ENCODE measurements at regions not wholly inside any gene's neighbourhood (a gene's known extent, or its start where the extent isn't known, plus 50 kb on each side); places are given as distances from the start of the nearest gene placed in this dataset.
"Not testable (repeated sequence)": the region's sequence is repeated elsewhere in the genome, so short reads cannot be mapped to it uniquely, and the experiment has no call there.

GRCh38 chr6:101116337-101116736 is 235.2 kb upstream of the ASCC3 start:
- DNase-seq: no peak

DNA sequence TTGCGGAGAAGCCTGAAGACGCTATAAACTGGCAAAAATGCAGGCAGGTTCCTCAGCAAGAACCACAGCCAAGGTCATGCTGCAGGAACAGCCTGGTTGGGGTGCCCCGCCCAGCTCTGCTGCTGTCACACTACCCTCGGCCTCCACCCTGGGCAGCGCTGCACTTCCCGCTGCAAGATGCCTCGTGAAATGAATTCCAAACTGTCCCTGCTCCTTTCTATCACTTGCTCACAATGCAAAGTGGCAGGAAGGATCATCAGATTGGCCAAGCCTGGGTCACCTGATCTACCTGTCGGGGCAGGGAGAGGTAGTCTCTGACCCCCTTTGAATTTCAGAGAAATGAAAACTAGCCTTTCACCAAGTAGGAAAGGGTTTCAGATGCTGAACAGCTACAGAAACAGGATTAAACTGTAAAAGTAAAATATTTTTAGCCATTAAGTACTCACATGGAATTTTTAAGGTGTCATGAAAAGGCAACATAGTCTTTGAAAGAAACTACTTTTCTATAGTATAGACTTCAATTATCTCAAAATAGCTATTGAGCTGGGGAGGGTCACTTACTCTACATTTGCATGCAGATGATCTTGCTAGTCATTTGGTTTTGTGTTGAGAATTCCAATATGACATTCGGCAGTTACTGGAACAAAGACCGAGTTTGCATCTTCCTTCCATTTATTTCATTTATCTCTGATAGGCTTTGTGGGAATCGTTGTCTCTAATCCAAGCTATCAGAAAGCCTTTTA is 236.4 kb upstream of the ASCC3 start:
- no peak for DNase-seq

DNA sequence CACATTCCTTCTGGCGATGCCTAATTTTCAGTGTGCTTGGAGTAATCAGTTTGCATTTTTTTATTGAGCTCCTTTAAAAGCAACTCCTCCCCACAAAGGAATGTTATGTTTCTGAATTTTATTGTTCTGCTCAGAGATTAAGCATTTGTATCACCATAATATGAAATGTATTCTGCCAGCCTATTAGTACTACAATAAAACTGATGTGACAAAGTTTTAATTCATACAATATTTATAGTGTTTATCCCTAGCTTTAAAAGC is 236.9 kb upstream of the ASCC3 start:
- DNase-seq: no peak

GRCh38 chr6:101120747-101121146 is 239.6 kb upstream of the ASCC3 start:
- no peak for DNase-seq

DNA sequence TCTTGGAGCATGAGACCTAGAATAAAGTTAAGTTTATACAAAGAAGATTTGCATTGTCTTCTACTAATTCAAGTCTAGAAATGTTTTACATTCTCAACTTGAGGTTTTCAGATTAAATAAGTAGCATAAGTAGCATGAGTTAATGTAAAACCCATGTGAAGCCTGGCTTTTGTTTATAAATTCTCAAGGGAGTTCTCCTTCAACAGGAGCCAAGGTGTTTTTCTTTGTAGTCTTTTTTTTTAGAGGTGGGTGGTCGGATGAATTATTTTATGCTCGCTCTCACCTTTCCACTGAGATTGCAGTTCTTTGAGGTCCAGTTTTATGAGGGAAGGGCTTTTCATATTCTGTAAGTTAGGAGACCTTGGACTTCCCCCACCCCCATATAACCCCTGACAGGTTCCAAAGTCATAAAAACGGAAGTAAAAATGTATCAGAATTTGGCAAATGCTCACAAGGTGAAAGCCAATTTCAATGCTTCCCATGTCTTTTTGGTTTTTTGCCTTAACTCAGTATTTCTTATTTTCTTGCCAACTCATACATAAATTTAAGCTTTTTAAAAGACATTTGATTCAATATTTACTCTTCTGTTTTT is 244.3 kb upstream of the ASCC3 start:
- DNase-seq: no peak

DNA sequence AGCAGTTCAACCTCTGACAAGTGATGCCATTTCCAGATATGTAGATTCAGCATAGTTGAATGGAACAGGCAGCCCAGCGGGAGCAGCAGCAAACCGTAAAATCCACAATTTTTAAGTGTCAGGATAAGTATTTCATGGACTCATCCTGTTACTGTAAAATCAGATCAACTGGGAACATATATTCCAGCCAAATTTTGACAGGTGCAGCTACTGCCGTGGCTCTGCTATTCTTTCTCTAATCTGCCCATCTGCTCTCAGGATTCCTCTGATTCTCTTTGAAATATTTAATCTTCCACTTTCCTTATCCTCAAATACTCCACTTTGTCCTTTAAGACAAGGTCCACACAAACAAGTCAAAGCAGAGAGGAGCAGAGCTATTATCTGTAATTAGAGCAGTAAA is 245.4 kb upstream of the ASCC3 start:
- DNase-seq: no peak

- no peak for DNase-seq
Observed at GRCh38 chr6:101129851-101130250, 248.7 kb upstream of the ASCC3 start.

GRCh38 chr6:101146389-101146788 is 247.1 kb upstream of the GRIK2 start:
- no peak for DNase-seq

GRCh38 chr6:101150226-101150625 is 243.3 kb upstream of the GRIK2 start:
- no peak for DNase-seq

- not testable (repeated sequence) for DNase-seq
Observed at GRCh38 chr6:101157638-101158037, 235.9 kb upstream of the GRIK2 start.

- no peak for DNase-seq
Observed at GRCh38 chr6:101163611-101164010, 229.9 kb upstream of the GRIK2 start.

DNA sequence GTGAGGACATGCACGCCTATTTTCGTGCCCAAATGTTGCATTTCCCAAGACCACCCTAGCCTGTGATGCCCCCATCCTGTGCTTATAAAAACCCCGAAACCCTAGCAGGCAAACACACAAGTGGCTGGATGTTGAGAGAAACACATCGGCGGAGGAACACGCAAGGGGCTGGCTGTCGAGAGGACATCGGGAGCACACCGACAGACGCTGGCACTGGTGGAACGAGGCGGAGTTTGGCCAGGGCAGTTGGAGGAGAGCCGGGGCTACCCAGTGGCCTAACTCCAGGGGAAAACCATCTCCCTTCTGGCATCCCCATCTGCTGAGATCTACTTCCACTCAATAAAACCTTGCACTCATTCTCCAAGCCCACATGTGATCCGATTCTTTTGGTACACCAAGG is 225.9 kb upstream of the GRIK2 start:
- no peak for DNase-seq

- not testable (repeated sequence) for DNase-seq
Observed at GRCh38 chr6:101171049-101171448, 222.5 kb upstream of the GRIK2 start.

DNA sequence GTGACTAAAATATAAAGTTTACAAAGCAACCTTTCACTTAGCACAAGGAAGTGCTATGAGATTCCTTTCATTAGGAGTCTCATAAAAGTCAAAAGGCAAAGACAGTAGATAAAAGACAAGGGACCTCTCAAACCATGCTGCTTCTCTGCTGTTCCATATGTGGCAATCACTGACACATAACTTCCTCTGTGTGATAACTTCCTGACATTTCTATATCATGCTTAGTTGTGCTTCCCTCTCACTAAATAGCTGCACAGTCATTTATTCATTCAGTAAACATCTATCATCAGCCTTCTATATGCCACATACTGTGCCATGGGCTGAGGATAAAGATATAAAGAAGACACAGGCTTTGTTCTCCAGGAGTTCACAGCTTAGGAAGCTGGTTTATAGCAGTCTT is 214.8 kb upstream of the GRIK2 start:
- no peak for DNase-seq

GRCh38 chr6:101181006-101181405 is 212.5 kb upstream of the GRIK2 start:
- no peak for DNase-seq

GRCh38 chr6:101188285-101188798 is 205.2 kb upstream of the GRIK2 start:
- DNase-seq: not testable (repeated sequence)

GRCh38 chr6:101195588-101195987 is 197.9 kb upstream of the GRIK2 start:
- no peak for DNase-seq

DNA sequence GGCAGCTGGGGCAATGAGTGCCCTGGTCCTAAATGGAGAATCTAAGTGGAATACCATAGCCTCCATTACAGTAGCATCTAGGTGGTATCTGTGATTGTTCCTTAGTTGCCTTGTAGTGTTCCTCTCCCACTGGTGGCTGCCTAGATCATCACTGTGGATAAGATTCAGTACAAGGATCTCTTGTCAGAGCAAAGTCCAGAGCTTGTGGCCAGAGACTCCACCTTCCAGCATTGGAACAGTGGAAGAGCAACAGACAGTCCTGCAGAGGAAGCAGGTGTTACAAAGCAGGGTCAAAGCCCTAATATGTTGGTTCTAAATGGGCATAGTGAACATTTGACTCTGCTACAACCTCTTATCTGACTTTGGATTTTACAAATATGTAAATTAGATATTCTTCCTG is 194.1 kb upstream of the GRIK2 start:
- DNase-seq: no peak

GRCh38 chr6:101202867-101203374 is 190.6 kb upstream of the GRIK2 start:
- no peak for DNase-seq

- no peak for DNase-seq
Observed at GRCh38 chr6:101203664-101204063, 189.8 kb upstream of the GRIK2 start.

GRCh38 chr6:101208152-101208551 is 185.4 kb upstream of the GRIK2 start:
- DNase-seq: no peak

DNA sequence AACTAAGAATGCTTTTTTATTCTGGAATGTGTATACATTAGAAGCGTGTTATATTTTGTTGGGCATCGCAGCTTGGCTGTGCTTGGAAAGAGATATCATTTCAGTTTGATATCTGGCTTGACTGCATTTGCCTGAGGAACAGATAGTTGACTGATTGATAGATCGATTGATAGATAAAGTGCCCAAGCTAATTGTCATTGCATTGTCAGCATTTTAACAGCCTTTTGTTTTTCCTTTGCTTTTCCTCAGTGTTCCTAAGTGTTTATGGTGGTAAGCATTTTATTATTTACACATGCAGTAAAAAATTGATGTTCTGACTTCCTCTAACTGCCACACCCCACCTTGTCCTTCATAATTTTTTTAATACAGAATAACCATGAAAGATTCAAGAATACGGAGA is 180.9 kb upstream of the GRIK2 start:
- DNase-seq: no peak

- no peak for DNase-seq
Observed at GRCh38 chr6:101222007-101222406, 171.5 kb upstream of the GRIK2 start.

DNA sequence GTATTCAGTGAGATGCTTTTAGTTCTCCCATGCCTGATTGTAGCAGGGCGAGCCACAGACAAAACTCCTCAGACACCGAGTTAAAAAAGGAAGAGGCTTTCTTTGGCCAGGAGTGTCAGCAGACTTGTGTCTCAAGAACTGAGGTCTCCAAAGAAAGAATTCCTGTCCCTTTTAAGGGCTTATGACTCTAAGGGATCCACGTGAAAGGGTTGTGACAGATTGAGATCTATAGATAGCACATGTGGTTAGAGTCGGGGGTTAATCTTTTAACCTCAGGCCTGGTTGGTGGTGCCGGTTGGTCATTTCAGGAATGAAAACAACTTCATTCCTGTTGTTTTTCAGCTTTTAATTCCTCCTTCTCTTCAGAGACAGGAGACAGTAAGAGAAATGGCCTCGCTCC is 168.8 kb upstream of the GRIK2 start:
- no peak for DNase-seq

GRCh38 chr6:101226677-101227135 is 166.8 kb upstream of the GRIK2 start:
- DNase-seq: no peak
